Activated gamma-delta T cell treated with Interleukin-2 at 50 U/mL for 16 hours (primary cell): ENCODE measurements at regions not wholly inside any gene's neighbourhood (a gene's known extent, or its start where the extent isn't known, plus 50 kb on each side); places are given as distances from the start of the nearest gene placed in this dataset.

ENCODE experiments used
- DNase-seq: peaks from one replicate; pipeline ENCODE4 v3.0.0-alpha.2; 2020

GRCh38 chr5:61689153-61689846, 357.2 kb downstream of the ZSWIM6 start:
- no peak for DNase-seq

DNA sequence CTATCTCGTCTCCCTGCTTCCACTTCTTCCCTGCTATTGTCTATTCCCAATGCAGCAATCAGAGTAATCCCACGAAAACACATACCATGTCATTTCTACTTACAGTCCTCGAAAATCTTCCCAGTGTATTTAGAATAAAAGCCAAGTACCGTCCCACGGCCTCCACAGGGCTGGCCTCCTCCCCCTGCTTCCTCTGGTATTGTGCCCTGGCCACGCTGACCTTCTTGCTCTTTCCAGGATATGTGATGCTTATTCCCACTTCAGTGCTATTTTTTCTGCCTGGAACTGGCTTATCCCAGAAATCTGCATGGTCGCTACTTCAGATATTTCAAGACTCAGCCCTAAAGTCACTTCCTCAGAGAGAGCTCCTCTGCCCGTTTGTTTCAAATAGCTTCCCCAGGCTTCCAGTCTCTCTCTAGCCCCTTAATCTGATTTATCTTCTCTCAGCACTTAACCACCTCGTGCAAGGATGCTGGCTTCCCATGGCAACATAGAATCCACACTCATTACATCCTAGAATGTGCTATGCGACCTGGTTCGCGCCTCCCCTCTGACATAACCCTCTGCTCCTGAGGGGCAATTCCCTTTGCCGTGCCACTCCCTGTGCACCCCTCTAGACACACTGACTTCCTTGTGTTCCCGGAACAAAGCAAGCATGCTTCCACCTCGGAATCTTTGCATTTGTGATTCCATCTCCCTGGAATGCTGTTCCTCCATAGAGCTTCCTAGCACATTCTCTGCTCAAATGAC, 365.9 kb downstream of the ZSWIM6 start:
- no peak for DNase-seq

GRCh38 chr5:61701877-61702602, 370.0 kb downstream of the ZSWIM6 start:
- no peak for DNase-seq

DNA sequence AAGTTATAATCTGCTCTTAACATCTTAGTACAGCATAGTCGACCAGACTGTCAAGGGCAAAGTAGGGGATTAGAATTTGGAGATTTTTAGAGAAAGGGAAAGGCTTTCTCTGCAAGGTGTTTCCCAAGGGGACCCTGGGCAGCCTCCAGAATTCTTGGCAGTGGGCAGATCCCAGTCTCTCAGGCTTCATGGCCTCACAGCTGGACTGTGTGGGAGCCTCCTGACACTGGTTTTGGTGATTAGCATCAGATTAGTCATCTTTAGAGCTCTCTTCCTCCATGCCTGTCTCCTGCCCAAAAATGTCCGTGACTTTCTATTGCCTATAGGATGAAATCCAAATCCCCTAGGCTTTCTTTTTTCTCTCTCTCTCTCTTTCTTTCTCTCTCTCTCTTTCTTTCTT, 370.7 kb downstream of the ZSWIM6 start:
- no peak for DNase-seq

DNA sequence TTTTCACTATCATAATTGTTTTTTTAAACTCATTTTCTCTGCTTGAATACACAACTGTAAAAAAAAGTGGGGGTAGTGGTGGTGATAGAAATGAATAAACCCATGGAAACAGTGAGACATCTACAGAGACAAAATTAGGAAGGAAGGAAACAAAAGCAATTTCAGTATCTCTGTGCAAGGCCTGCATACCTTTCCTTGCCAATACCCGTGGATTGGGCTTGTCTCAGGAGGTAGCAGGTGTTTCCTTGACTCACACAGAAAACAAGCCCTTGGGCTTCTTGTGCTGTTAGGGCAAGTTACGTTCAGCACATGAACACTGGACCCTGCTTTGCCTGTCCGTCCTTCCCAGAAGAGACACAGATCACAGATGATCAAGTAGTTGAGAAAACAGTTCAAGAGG, 372.2 kb downstream of the ZSWIM6 start:
- DNase-seq: no peak

DNA sequence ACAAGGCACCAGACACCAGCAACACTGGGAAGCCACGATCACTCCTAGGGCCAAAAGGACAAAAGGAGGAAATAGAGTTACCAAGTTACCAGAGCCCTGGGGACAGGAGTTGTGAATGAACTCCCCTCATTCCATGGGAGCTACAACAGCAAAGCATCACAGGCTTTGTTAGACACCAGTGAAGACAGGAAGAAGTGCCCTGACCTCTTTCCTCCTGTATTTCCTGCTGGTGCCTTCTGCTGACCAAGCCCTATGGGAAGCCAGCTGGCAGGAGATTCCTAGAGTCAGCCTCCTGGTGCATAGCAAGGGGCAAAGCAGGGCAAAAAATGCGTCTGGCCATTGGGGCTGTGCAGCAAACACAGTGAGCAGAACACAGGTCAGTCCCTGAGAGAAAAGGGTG, 374.7 kb downstream of the ZSWIM6 start:
- DNase-seq: no peak

DNA sequence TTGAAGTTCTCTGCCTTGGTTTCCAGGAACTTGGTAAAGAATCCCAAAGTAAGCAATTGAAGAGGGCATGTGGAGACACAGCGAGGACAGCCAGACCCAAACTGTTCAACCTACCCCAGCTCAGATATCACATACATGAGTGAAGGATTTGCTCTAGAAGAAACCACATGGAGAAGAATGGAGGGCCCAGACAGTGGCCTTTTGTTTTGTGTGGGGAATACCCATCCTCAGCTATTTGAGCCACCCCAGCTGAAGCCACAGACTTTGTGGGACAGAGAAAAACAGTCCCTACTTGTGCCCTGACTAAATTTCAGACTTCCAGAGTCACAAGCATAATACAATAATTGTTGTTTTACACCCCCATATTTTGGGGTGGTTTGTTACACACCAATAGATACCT, 387.1 kb downstream of the ZSWIM6 start:
- DNase-seq: no peak

GRCh38 chr5:61720829-61721228, 388.8 kb downstream of the ZSWIM6 start:
- DNase-seq: no peak

DNA sequence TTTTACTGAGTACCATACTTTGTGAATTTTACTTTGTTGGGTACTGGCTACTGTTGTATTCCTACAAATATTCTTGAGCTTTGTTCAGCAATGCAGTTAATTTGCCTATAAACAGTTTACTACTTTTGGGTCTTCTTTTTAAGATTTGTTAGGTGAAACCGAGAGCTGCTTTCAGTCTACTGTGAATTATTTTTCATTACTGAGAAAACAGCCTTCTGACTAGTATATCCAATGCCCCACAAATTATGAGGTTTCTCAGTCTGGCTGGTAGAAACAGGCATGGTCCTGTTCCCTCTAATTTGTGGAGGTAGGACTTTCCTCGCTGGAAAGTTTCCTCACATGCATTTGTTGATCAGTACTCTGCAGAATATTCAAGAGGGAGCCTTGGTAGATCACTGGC, 392.0 kb downstream of the ZSWIM6 start:
- DNase-seq: no peak

DNA sequence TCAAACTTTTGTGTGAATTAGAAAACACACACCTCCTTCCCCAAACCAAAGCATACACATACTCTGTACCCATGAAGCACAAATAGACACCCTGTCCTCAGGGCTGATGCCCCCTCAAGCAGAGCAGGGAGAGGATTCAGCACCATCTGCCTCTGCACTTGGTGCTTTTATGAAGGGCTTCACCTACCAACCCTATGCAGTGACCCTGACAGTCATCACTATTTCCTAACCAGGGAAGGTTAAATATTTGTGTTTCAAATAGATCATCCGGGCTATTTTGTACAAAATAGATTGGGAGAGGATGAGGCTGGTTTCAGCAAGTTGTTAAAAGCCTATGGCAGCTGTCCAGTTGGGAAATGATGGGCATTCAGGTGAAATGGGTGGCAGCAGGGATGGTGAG, 396.2 kb downstream of the ZSWIM6 start:
- no peak for DNase-seq

GRCh38 chr5:61730866-61731265, 398.8 kb downstream of the ZSWIM6 start:
- DNase-seq: no peak

GRCh38 chr5:61731267-61731945, 399.3 kb downstream of the ZSWIM6 start:
- DNase-seq: no peak

DNA sequence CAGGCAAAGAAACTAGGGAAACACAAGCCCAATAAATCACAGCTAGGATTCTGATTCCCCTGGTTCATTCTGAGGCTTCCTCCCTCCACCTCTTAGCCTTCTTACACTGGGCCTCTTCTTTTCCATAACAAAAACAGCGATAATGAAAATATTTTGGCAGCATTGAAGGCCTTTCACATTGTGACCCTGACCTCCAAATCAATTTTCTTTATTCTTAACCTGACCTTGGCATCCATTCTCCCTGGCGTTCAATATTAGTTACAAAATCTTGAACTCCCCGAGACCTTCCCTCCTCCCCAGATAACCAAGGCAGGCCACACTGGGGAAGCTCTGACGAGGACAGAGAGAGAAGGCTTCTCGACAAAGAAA, 399.9 kb downstream of the ZSWIM6 start:
- DNase-seq: no peak

- no peak for DNase-seq
These were observed 400.3 kb downstream of the ZSWIM6 start for GRCh38 chr5:61732369-61732768.

DNA sequence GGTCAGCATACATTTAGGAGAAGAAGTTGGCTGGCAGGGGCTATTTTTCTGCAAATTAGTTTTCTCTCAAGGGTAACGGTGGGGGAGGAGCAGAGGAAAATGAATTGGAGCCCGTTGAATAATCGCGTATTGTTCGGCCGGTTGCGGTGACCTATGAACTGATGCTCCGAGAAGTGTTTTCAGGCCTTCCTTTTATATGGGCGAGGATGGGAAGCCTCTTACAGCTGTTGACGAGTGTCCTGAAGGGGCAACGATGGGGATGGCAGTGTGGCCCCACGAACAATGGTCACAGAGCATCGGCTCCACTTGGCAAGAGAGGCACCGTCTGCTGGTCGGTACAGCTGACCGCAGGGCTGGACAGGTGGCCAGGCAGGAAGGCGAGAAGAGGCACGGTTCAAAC, 400.7 kb downstream of the ZSWIM6 start:
- DNase-seq: no peak

DNA sequence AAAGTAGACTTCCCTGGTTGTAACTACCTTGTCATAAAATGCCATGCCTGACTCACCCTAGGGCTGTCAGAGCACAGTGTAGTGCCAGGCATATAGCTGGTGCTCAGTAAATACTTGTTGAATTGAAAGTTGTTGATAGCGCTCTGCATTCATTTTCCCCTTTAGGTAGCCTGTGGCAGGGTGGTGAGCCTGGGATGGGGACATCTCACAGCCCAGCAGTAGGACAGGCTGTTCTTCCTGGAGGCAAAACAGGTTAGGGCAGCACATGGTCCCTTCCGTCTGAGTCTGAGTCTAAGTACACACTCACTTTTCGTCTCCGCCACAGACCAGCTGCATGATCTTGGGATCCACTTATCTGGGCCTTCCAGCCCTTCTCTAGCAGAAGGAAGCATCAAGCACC, 401.9 kb downstream of the ZSWIM6 start:
- DNase-seq: no peak

GRCh38 chr5:61734966-61735365, 402.9 kb downstream of the ZSWIM6 start:
- DNase-seq: no peak

DNA sequence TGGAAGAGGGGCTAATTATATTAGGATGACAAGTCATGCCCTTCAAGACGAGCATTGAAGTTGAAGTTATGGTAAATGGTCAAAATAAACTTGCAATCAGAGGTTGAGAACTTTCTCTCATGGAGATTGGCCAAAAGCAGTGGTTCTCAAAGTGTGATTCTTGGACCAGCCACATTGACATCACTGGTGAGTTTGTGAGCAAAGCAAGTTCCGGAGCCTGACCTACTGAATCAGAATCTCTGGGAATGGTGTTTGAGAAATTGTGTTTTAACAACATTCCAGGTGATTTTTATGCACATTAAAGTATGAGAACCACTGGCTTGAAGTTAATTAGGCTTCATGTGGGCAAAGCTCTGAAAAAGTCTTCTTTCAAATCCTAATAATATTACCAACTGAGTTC, 403.5 kb downstream of the ZSWIM6 start:
- DNase-seq: no peak

DNA sequence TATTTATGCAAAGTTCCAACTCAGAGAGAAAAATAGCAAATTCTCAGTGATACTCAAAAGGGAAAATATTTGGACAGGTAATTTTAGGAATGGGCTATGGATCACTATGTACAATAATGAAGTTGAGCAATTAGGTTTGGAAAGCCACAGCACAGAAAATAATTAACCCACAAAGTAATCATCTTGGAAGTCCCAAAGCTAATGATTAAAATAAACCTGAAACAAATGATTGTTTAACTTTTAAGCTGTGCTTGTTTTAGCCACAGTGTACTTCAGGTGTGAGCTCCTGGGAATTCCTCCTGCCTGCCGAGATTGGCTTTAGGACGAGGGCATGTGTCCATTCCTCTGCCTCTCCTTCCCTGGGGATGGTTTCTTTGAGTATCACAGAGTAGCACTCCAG, 403.9 kb downstream of the ZSWIM6 start:
- no peak for DNase-seq

- no peak for DNase-seq
These were observed 405.4 kb downstream of the ZSWIM6 start for GRCh38 chr5:61737301-61737963.

GRCh38 chr5:61737964-61738340, 405.9 kb downstream of the ZSWIM6 start:
- no peak for DNase-seq

- DNase-seq: no peak
These were observed 406.4 kb downstream of the ZSWIM6 start for GRCh38 chr5:61738446-61738845.
